GM21381 (cell line): ENCODE measurements at regions not wholly inside any gene's neighbourhood (a gene's known extent, or its start where the extent isn't known, plus 50 kb on each side); places are given as distances from the start of the nearest gene placed in this dataset.

Source experiments
- ATAC-seq: cut with Tn5 transposase; IDR thresholded peaks from one replicate; pipeline ENCODE4 v1.9.1; 2021; ENCODE audit warnings: mild to moderate bottlenecking, moderate library complexity; ENCODE audit not compliant: unreplicated experiment

DNA sequence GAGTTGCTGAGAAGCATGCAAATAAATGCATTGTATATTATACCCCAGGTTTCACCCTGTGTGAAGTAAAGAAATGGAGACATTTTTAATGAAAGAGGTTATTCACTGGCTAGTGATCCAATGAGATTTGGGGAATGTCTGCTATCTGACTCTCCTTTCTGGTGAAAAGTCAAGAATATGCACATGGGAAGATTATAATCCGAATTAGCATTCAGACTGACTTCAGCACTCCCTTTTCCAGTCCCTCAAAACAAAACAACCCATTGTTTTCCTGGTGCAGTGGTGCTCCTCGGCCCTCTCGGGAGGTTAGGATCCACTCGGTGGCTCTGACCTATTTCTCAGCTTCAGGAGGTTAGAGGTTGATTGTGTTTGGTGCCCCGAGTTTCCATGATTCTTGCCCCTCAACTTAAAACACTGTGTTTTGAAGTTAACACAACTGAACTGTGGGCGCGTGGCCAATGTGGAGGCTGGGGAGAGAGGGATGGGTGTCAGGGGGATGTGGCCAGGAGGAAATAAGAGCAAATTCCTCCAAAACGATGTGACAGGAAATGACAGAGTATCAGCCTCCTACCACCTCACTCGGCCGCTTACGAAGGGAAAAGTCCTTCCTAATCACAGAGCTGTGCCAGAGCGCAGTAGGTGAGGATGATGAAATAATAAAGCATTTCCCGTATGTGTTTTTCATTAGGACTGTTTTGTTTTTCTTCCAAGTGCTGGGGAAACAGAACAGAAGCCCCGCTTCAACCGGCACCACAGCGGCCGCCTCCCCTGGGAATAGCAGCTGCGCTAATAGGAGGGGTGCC is 440.1 kb downstream of the MTX2 start:
- no peak for ATAC-seq

GRCh38 chr2:176709991-176710390 is 440.7 kb downstream of the MTX2 start:
- no peak for ATAC-seq

GRCh38 chr2:176710657-176711186 is 441.5 kb downstream of the MTX2 start:
- no peak for ATAC-seq

DNA sequence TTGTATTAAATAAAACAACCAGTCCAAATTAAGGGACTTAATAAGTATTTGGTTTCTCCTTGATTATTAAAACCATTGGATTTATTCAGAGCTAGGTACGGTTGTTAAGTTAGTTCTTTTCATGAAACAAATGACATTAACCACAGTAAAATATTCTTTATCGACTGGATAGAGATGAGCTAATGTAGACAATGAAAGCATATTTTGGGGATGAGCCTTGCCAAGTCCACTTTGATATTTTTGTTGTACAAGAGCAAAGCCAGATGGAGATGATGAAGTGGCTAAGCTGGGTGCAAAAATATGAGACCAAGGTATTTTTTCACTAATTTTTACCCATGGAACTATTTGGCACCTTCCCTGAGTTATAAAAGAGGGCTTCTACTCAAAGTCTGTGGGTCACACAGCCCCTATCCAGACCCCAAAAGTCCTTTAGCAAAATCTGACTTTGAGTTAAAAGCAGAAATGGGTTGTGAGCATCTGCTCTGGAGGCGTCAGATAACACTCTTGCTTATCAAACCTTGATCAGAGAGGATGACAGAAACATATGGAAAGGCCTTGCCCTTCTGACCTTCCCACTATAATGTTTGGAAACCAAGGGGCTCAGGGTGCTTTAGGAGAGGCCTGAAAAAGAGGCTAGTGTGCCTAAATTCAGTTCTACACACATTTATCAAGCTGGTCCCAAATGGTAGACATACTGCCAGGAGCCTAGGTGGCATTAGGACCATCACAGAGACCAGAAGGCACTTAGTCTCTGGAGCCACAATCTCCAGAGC is 456.8 kb downstream of the MTX2 start:
- ATAC-seq, result no peak

DNA sequence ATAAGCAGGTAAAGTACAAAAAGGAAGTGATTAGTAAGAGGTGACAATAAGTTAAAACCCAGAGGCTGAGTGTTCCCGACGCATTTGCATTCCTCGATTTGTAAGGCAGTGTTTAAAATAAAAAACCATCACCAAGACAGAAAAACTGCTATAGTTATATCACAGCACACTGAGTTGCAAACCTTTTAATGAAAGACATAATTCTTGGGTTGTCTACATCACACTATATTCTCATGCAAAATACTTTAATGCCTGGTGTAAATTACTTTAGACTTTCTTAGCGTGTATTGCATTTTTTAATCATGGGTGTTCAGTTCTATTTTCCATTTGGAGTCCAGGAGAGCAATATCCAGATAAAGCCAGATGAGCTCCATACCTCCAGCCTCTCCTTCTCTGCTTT is 458.5 kb downstream of the MTX2 start:
- ATAC-seq, result no peak

DNA sequence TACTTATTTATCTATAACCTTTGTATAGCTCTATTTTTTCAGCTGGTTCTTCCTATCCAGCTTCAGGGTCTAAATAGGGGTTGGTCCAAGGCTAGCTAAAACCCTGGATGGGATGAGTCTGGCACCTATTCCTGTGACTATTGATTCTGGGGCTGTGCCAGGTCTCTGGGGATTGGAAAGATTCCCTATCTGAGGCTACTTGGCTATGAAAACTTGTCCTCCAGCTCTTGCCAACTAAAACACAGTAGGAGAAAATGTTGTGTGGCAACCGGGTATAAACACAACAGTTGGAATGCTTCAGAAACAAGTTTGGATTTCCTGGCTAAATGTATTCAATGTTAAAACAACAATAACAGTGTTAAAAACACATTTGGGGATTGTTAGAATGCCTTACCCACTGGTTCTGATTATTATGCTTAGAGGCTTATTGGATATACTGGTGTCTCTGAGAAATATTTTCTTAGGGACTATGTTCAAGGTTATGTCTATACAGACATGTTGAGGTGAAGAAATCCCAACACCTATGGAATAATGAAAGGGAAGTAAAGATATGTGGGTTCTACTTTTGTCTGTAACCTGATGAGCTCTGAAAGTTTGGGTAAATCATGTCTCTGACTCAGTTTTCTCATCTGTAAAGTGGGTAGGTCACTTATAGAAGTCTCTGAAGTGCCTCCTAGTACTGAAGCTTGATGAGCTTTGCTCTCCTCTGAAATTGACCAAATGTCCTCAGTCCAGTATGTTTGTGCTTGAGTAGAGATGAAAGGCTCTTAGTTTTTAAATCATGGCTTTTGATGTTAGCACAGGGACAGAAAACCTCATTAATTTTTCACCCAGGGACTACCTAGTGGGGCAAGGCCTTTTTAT is 460.7 kb downstream of the MTX2 start:
- no peak for ATAC-seq

- ATAC-seq, result no peak
Observed at GRCh38 chr2:176732780-176733179, 463.5 kb downstream of the MTX2 start.

DNA sequence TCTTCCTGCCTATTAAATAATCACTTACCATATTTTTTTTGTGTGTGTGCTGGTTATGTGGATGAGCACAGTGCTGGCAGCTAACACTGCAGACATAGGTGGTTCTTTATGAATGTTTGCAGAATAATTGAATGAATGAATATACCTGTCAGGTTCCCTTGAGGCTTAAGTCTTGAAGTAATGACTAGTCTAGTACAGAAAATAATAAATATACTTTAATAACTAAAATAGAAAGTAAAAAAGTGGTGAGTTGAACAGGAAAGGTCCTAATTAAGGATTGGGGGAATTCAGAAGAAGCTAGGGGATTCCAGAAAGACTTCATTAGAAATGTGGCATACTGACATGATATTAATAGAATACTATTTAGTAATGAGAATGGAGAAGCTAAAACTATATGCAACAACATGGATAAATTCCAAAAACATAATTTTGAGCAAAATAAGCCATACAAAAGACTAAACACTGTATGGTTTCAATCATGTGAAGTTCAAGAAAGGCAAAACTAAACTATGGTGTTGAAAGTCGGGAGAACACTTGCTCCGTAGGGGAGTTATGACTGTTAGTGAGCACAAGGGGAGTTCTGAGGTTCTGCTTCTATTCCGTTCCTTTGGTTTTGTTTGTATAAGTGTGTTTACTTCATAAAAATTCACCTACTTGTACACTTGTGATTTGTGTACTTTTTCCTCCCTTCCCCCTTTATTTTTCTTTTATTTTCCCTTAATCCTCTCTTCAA is 464.6 kb downstream of the MTX2 start:
- ATAC-seq, result no peak

GRCh38 chr2:176734868-176735267 is 465.6 kb downstream of the MTX2 start:
- no peak for ATAC-seq

GRCh38 chr2:176742271-176742670 is 470.3 kb upstream of the HNRNPA3 start:
- no peak for ATAC-seq

- ATAC-seq, result no peak
Observed at GRCh38 chr2:176743671-176744070, 468.9 kb upstream of the HNRNPA3 start.

DNA sequence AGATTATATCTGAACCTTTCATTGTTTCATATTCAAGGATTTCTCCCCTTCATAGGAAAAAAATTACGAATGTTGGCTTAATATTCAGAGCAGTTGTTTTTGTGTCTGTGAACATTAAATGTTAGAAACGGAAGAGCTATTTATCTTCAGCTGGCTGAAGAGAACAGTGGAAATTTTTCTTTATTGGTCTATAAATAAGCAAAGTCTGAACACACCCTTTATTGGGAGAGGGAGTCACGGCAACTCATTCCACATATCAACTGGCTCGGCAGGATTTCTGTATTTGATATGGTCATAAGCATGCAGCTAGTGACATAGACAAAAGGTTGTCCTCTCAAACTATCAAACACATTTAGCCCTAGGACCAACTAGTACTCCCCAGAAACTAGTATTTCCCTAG is 468.4 kb upstream of the HNRNPA3 start:
- ATAC-seq, result no peak

- no peak for ATAC-seq
Observed at GRCh38 chr2:176745543-176746200, 466.9 kb upstream of the HNRNPA3 start.

- no peak for ATAC-seq
Observed at GRCh38 chr2:176746411-176746810, 466.2 kb upstream of the HNRNPA3 start.

- no peak for ATAC-seq
Observed at GRCh38 chr2:176747506-176747905, 465.1 kb upstream of the HNRNPA3 start.

GRCh38 chr2:176747928-176748327 is 464.7 kb upstream of the HNRNPA3 start:
- ATAC-seq, result no peak

- no peak for ATAC-seq
Observed at GRCh38 chr2:176748662-176749061, 463.9 kb upstream of the HNRNPA3 start.

DNA sequence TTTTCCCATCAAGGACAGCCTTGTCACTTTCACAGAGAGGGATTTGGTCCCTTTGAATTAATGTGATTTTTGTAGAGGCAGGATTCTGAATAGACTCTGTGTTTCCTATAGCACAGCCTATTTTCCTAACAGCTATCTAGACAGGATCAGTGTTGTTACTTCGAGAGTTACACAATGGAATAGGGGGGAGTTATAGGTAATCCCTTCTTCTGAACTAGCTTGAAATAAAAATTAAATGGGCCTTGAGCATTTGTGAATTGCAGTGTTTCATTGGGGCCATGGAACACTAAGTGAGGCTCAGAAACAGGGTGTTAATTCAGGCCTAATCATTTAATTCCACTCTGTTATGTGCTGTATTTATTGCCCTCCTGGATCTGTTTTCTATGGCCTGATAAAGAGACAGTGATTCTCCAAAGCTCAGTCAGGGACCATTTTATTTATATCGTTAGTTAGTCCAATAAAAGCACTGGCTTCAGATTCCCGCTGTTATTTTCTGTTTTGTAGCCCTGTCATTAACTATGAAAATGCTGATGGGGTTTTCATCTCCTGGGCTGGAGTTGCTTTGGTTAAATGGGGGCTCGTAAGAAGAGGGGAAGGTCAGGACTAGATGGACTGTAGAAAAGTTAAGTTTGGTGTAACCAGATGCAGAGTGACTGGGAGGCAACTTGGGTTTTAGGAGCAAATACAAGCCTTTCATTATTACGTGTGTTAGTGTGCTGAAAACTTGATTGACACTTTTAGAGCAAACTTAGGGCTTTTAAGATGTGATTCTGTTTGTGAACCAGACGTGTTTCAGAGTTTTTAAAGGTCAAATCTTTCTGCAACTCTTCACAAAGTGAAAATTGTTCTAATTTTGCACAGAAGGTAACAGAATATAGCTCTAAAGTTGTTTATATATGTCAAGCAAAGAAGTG is 461.0 kb upstream of the HNRNPA3 start:
- ATAC-seq, result no peak

- no peak for ATAC-seq
Observed at GRCh38 chr2:176752295-176752694, 460.3 kb upstream of the HNRNPA3 start.
